ENCODE measurements at regions not wholly inside any gene's neighbourhood (a gene's known extent, or its start where the extent isn't known, plus 50 kb on each side); places are given as distances from the start of the nearest gene placed in this dataset.
A peak's percentile ranks its signal among the peaks of the same experiment; 100 is the strongest.

- TF ChIP-seq CTCF (conservative IDR thresholded peaks at IDR 0.05; ENCODE audit: low read depth, low read length): no peak
- no TSS peak for BruUV-seq (replicated peaks)
- Histone ChIP-seq H2AFZ (ENCODE audit: low read length) (no peak overlapping the region), H3K27me3 (ENCODE audit: low read length) (no peaks in the 10 kb centered on the region), H3K9ac (ENCODE audit: low read length) (no peak overlapping the region), H3K4me3 (ENCODE audit: low read length) (no peak overlapping the region), H4K20me1 (ENCODE audit: low read length) (no peaks in the 10 kb centered on the region), H3K27ac (ENCODE audit: low read length) (no peak overlapping the region), H3F3A (ENCODE audit: low read length, unreplicated experiment) (no peaks in the 10 kb centered on the region), H3K4me1 (ENCODE audit: insufficient read depth, low read length) (peaks cover 70% of the 10 kb centered on the region), H3K9me2 (replicated peaks; ENCODE audit: low read length) (no peaks in the 10 kb centered on the region), H3K4me2 (ENCODE audit: low read length) (no peak overlapping the region), H3K36me3 (ENCODE audit: low read depth, low read length) (no peaks in the 10 kb centered on the region), H3K9me3 (ENCODE audit: low read length) (no peaks in the 10 kb centered on the region), H3K79me2 (ENCODE audit: low read length) (0 out of 2 replicates have a peak, but pooled peaks cover 7% of the 10 kb centered on the region)
- no peak for DNase-seq
- no peak for ATAC-seq
- intact Hi-C loops (cut with micrococcal nuclease): no loop called here
- ChIA-PET POLR2A (ENCODE audit: unreplicated experiment) (no interaction called here), CTCF (no interaction called here)
Measured at GRCh38 chr1:94303005-94303404, 65.6 kb upstream of the ARHGAP29 start.

- Histone ChIP-seq H3K27me3 (ENCODE audit: low read length) (no peaks in the 10 kb centered on the region), H3K27ac (ENCODE audit: low read length) (no peak overlapping the region), H2AFZ (ENCODE audit: low read length) (no peak overlapping the region), H3K36me3 (ENCODE audit: low read depth, low read length) (no peaks in the 10 kb centered on the region), H3K79me2 (ENCODE audit: low read length) (0 out of 2 replicates have a peak, but pooled peaks cover 7% of the 10 kb centered on the region), H3K9me3 (ENCODE audit: low read length) (no peaks in the 10 kb centered on the region), H3K9ac (ENCODE audit: low read length) (no peak overlapping the region), H3K9me2 (replicated peaks; ENCODE audit: low read length) (no peaks in the 10 kb centered on the region), H3F3A (ENCODE audit: low read length, unreplicated experiment) (no peaks in the 10 kb centered on the region), H3K4me3 (ENCODE audit: low read length) (no peak overlapping the region), H3K4me2 (ENCODE audit: low read length) (no peak overlapping the region), H3K4me1 (ENCODE audit: insufficient read depth, low read length) (peaks cover 70% of the 10 kb centered on the region), H4K20me1 (ENCODE audit: low read length) (no peaks in the 10 kb centered on the region)
- no TSS peak for BruUV-seq (replicated peaks)
- no peak for DNase-seq
- intact Hi-C loops (cut with micrococcal nuclease): no loop called here
- ChIA-PET POLR2A (ENCODE audit: unreplicated experiment) (no interaction called here), CTCF (no interaction called here)
- no peak for TF ChIP-seq CTCF (conservative IDR thresholded peaks at IDR 0.05; ENCODE audit: low read depth, low read length)
- TF ChIP-seq EZH2 (IDR thresholded peaks at IDR 0.05; ENCODE audit: low read length, unreplicated experiment): no peak
- TF ChIP-seq EZH2phosphoT487 (IDR thresholded peaks at IDR 0.05; ENCODE audit: borderline replicate concordance, low read length): no peak
- ATAC-seq: no peak
Measured at GRCh38 chr1:94302497-94302896, 65.1 kb upstream of the ARHGAP29 start.

DNA sequence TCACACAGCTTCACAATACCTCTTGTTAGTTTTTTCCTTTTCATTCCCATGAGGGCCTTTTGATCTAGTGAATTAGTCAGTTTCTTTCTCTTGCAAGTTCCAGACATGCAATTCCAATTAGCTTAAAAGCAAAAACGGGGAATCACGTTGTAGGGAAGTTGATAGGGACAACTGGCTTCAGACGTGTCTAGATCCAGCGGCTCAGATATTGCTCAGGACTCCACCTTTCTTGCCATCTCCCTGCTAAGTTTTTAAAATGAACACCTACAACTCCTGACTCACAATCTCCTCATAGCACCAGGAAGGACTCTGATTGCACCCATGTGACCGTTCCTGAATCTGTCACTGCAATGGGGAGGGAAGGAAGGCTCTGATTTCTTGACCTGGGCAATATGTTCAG lies 63.8 kb upstream of the ARHGAP29 start:
- intact Hi-C loops (cut with micrococcal nuclease): loop anchor here (2.0 kb wide), 1 partner anchor 30 kb away; no protein-coding TSS in a partner anchor
- Histone ChIP-seq H3K4me3 (ENCODE audit: low read length) (no peak overlapping the region), H3K27me3 (ENCODE audit: low read length) (no peaks in the 10 kb centered on the region), H4K20me1 (ENCODE audit: low read length) (no peaks in the 10 kb centered on the region), H3K9me3 (ENCODE audit: low read length) (no peaks in the 10 kb centered on the region), H2AFZ (ENCODE audit: low read length) (no peak overlapping the region), H3K79me2 (ENCODE audit: low read length) (0 out of 2 replicates have a peak, but pooled peaks cover 6% of the 10 kb centered on the region), H3K4me2 (ENCODE audit: low read length) (no peak overlapping the region), H3K9me2 (replicated peaks; ENCODE audit: low read length) (no peaks in the 10 kb centered on the region), H3K36me3 (ENCODE audit: low read depth, low read length) (no peaks in the 10 kb centered on the region), H3K27ac (ENCODE audit: low read length) (peak overlapping the region; percentile 60), H3F3A (ENCODE audit: low read length, unreplicated experiment) (no peaks in the 10 kb centered on the region), H3K4me1 (ENCODE audit: insufficient read depth, low read length) (peaks cover 72% of the 10 kb centered on the region), H3K9ac (ENCODE audit: low read length) (no peak overlapping the region)
- ChIA-PET CTCF (no interaction called here), POLR2A (ENCODE audit: unreplicated experiment) (interaction anchor here (0.5 to 0.7 kb wide), 2 partner anchors 33 to 138 kb away, joined by 3 read pairs; no protein-coding TSS in a partner anchor)
- peak; percentile 22 for DNase-seq
- ATAC-seq: no peak
- no TSS peak for BruUV-seq (replicated peaks)
- TF ChIP-seq EZH2 (IDR thresholded peaks at IDR 0.05; ENCODE audit: low read length, unreplicated experiment): no peak
- TF ChIP-seq CTCF (conservative IDR thresholded peaks at IDR 0.05; ENCODE audit: low read depth, low read length): no peak
- TF ChIP-seq EZH2phosphoT487 (IDR thresholded peaks at IDR 0.05; ENCODE audit: borderline replicate concordance, low read length): no peak
